Activated CD8-positive, alpha-beta memory T cell treated with anti-CD3 and anti-CD28 coated beads, Interleukin-2, amount 10 ng/mL, durations not matched to agents 7 days and 5 days (primary cell): ENCODE measurements at regions not wholly inside any gene's neighbourhood (a gene's known extent, or its start where the extent isn't known, plus 50 kb on each side); places are given as distances from the start of the nearest gene placed in this dataset.
"Not testable (repeated sequence)": the region's sequence is repeated elsewhere in the genome, so short reads cannot be mapped to it uniquely, and the experiment has no call there.

ENCODE experiments used
- ATAC-seq: fragments of 150-1000 bp; cut with Tn5 transposase; one replicate; pipeline ENCODE4 v1.10.0; 2021; ENCODE audit warnings: moderate library complexity
- CTCF ChIA-PET: fragments of 350-600 bp; sonication (Branson Sonifier 250); formaldehyde crosslinking; loops from one replicate; lab custom pipeline; 2021; ENCODE audit warnings: antibody characterized with exemption; lab: Charles Lee
- DNase-seq: peaks from one replicate; pipeline ENCODE4 v3.0.0-alpha.2; 2020
- H3K27ac Mint-ChIP-seq: one replicate; pipeline ENCODE4 v1.8.0; 2021; ENCODE audit warnings: mild to moderate bottlenecking, mixed read lengths
- H3K27me3 Mint-ChIP-seq: one replicate; pipeline ENCODE4 v1.8.0; 2021; ENCODE audit warnings: mixed read lengths
- H3K36me3 Mint-ChIP-seq: one replicate; pipeline ENCODE4 v1.8.0; 2021; ENCODE audit warnings: mild to moderate bottlenecking, mixed read lengths
- H3K4me1 Mint-ChIP-seq: one replicate; pipeline ENCODE4 v1.8.0; 2021; ENCODE audit warnings: mixed read lengths
- H3K4me3 Mint-ChIP-seq: one replicate; pipeline ENCODE4 v1.8.0; 2021; ENCODE audit warnings: mild to moderate bottlenecking, moderate library complexity, mixed read lengths
- H3K9me3 Mint-ChIP-seq: one replicate; pipeline ENCODE4 v1.8.0; 2022; ENCODE audit warnings: low read depth, mixed read lengths

GRCh38 chr4:12036450-12036849, 607.8 kb upstream of the HS3ST1 start:
- CTCF ChIA-PET: no interaction called here
- no peaks in the 10 kb centered on the region for H3K36me3 Mint-ChIP-seq
- H3K4me3 Mint-ChIP-seq: no peak overlapping the region
- peaks cover 12% of the 10 kb centered on the region for H3K9me3 Mint-ChIP-seq
- no peaks in the 10 kb centered on the region for H3K4me1 Mint-ChIP-seq
- no peak for DNase-seq
- H3K27me3 Mint-ChIP-seq: no peaks in the 10 kb centered on the region
- no peak for ATAC-seq
- H3K27ac Mint-ChIP-seq: no peak overlapping the region

GRCh38 chr4:12028258-12028657, 599.6 kb upstream of the HS3ST1 start:
- CTCF ChIA-PET: no interaction called here
- ATAC-seq (no peak), DNase-seq (no peak)
- no peaks in the 10 kb centered on the region for H3K27me3 Mint-ChIP-seq
- H3K4me3 Mint-ChIP-seq: no peak overlapping the region
- no peaks in the 10 kb centered on the region for H3K4me1 Mint-ChIP-seq
- H3K9me3 Mint-ChIP-seq: peaks cover 8% of the 10 kb centered on the region
- no peaks in the 10 kb centered on the region for H3K36me3 Mint-ChIP-seq
- H3K27ac Mint-ChIP-seq: no peak overlapping the region

- no peaks in the 10 kb centered on the region for H3K36me3 Mint-ChIP-seq
- peaks cover 11% of the 10 kb centered on the region for H3K9me3 Mint-ChIP-seq
- H3K27me3 Mint-ChIP-seq: no peaks in the 10 kb centered on the region
- DNase-seq: no peak
- no peak for ATAC-seq
- no peak overlapping the region for H3K4me3 Mint-ChIP-seq
- H3K27ac Mint-ChIP-seq: no peak overlapping the region
- H3K4me1 Mint-ChIP-seq: no peaks in the 10 kb centered on the region
- CTCF ChIA-PET: no interaction called here
Measured at GRCh38 chr4:12022409-12022808, 593.7 kb upstream of the HS3ST1 start.

- H3K36me3 Mint-ChIP-seq: no peaks in the 10 kb centered on the region
- no peaks in the 10 kb centered on the region for H3K27me3 Mint-ChIP-seq
- no peak for DNase-seq
- H3K9me3 Mint-ChIP-seq: peaks cover 14% of the 10 kb centered on the region
- H3K4me1 Mint-ChIP-seq: no peaks in the 10 kb centered on the region
- no peak overlapping the region for H3K27ac Mint-ChIP-seq
- no peak overlapping the region for H3K4me3 Mint-ChIP-seq
- no peak for ATAC-seq
- CTCF ChIA-PET: no interaction called here
Measured at GRCh38 chr4:12016729-12017128, 588.0 kb upstream of the HS3ST1 start.

GRCh38 chr4:12005471-12005870, 576.8 kb upstream of the HS3ST1 start:
- Mint-ChIP-seq H3K4me1 (no peaks in the 10 kb centered on the region), H3K36me3 (no peaks in the 10 kb centered on the region), H3K27me3 (no peaks in the 10 kb centered on the region), H3K27ac (no peak overlapping the region), H3K9me3 (peaks cover 10% of the 10 kb centered on the region), H3K4me3 (no peak overlapping the region)
- ATAC-seq: no peak
- CTCF ChIA-PET: no interaction called here
- DNase-seq: no peak

GRCh38 chr4:11996581-11996980, 567.9 kb upstream of the HS3ST1 start:
- CTCF ChIA-PET, ATAC-seq, DNase-seq, H3K27me3 Mint-ChIP-seq, H3K4me3 Mint-ChIP-seq, H3K27ac Mint-ChIP-seq, H3K4me1 Mint-ChIP-seq, H3K36me3 Mint-ChIP-seq: not testable (repeated sequence)
- peaks cover 11% of the 10 kb centered on the region for H3K9me3 Mint-ChIP-seq

GRCh38 chr4:11976726-11977263, 548.1 kb upstream of the HS3ST1 start:
- no peaks in the 10 kb centered on the region for H3K27me3 Mint-ChIP-seq
- CTCF ChIA-PET: no interaction called here

GRCh38 chr4:11973270-11973669, 544.6 kb upstream of the HS3ST1 start:
- DNase-seq: no peak
- no peaks in the 10 kb centered on the region for H3K27me3 Mint-ChIP-seq
- no peak overlapping the region for H3K27ac Mint-ChIP-seq
- H3K36me3 Mint-ChIP-seq: no peaks in the 10 kb centered on the region
- H3K4me3 Mint-ChIP-seq: no peak overlapping the region
- no peak for ATAC-seq
- H3K4me1 Mint-ChIP-seq: no peaks in the 10 kb centered on the region
- H3K9me3 Mint-ChIP-seq: peaks cover 4% of the 10 kb centered on the region
- CTCF ChIA-PET: no interaction called here

More at GRCh38 chr4:11976726-11977263, 548.1 kb upstream of the HS3ST1 start:
- no peaks in the 10 kb centered on the region for H3K36me3 Mint-ChIP-seq
- DNase-seq (no peak), ATAC-seq (no peak)
- H3K4me3 Mint-ChIP-seq: no peak overlapping the region
- no peaks in the 10 kb centered on the region for H3K4me1 Mint-ChIP-seq
- peaks cover 4% of the 10 kb centered on the region for H3K9me3 Mint-ChIP-seq
- H3K27ac Mint-ChIP-seq: no peak overlapping the region

GRCh38 chr4:11970754-11971153, 542.1 kb upstream of the HS3ST1 start:
- no peaks in the 10 kb centered on the region for H3K36me3 Mint-ChIP-seq
- DNase-seq (no peak), ATAC-seq (no peak)
- CTCF ChIA-PET: no interaction called here
- H3K27ac Mint-ChIP-seq: no peak overlapping the region
- H3K4me1 Mint-ChIP-seq: no peaks in the 10 kb centered on the region
- no peak overlapping the region for H3K4me3 Mint-ChIP-seq
- H3K9me3 Mint-ChIP-seq: peaks cover 5% of the 10 kb centered on the region
- no peaks in the 10 kb centered on the region for H3K27me3 Mint-ChIP-seq

GRCh38 chr4:11966782-11967181, 538.1 kb upstream of the HS3ST1 start:
- no peak for ATAC-seq
- no peak overlapping the region for H3K4me3 Mint-ChIP-seq
- no peak for DNase-seq
- H3K27me3 Mint-ChIP-seq: no peaks in the 10 kb centered on the region
- no peaks in the 10 kb centered on the region for H3K36me3 Mint-ChIP-seq
- H3K27ac Mint-ChIP-seq: no peak overlapping the region
- CTCF ChIA-PET: no interaction called here
- peaks cover 8% of the 10 kb centered on the region for H3K9me3 Mint-ChIP-seq
- no peaks in the 10 kb centered on the region for H3K4me1 Mint-ChIP-seq

- no peak overlapping the region for H3K4me3 Mint-ChIP-seq
- CTCF ChIA-PET: no interaction called here
Measured at GRCh38 chr4:11954093-11954492, 525.4 kb upstream of the HS3ST1 start.

GRCh38 chr4:11949355-11949754, 520.7 kb upstream of the HS3ST1 start:
- CTCF ChIA-PET: no interaction called here
- Mint-ChIP-seq H3K36me3 (no peaks in the 10 kb centered on the region), H3K27me3 (no peaks in the 10 kb centered on the region), H3K4me3 (no peak overlapping the region), H3K9me3 (peaks cover 3% of the 10 kb centered on the region), H3K27ac (no peak overlapping the region), H3K4me1 (no peaks in the 10 kb centered on the region)
- no peak for DNase-seq
- ATAC-seq: no peak

More at GRCh38 chr4:11954093-11954492, 525.4 kb upstream of the HS3ST1 start:
- Mint-ChIP-seq H3K9me3 (peaks cover 1% of the 10 kb centered on the region), H3K36me3 (no peaks in the 10 kb centered on the region), H3K27ac (no peak overlapping the region), H3K27me3 (no peaks in the 10 kb centered on the region), H3K4me1 (no peaks in the 10 kb centered on the region)
- no peak for ATAC-seq
- DNase-seq: no peak

- H3K4me1 Mint-ChIP-seq: not testable (repeated sequence)
Measured at GRCh38 chr4:11947629-11948028, 518.9 kb upstream of the HS3ST1 start.

GRCh38 chr4:11937941-11938340, 509.2 kb upstream of the HS3ST1 start:
- Mint-ChIP-seq H3K9me3 (no peaks in the 10 kb centered on the region), H3K4me1 (no peaks in the 10 kb centered on the region), H3K27me3 (no peaks in the 10 kb centered on the region), H3K4me3 (no peak overlapping the region), H3K36me3 (no peaks in the 10 kb centered on the region), H3K27ac (no peak overlapping the region)
- ATAC-seq (no peak), DNase-seq (no peak)
- CTCF ChIA-PET: no interaction called here

More at GRCh38 chr4:11947629-11948028, 518.9 kb upstream of the HS3ST1 start:
- H3K27ac Mint-ChIP-seq, H3K9me3 Mint-ChIP-seq, H3K27me3 Mint-ChIP-seq, DNase-seq, ATAC-seq, H3K4me3 Mint-ChIP-seq, CTCF ChIA-PET, H3K36me3 Mint-ChIP-seq: not testable (repeated sequence)
